Neural cell (in vitro differentiated cells): ENCODE measurements at regions not wholly inside any gene's neighbourhood (a gene's known extent, or its start where the extent isn't known, plus 50 kb on each side); places are given as distances from the start of the nearest gene placed in this dataset.

Experiments
- H2AFZ ChIP-seq: fragments of 200-600, 300-800 bp; sonication (generic), shearing (Covaris generic); 2 replicates; pipeline ENCODE4 v1.6.0; 2014; ENCODE audit warnings: low read depth, mild to moderate bottlenecking, antibody characterized with exemption, low read length, moderate library complexity
- H3F3A ChIP-seq: fragments of 200-600 bp; shearing (Covaris generic); 2 replicates; pipeline ENCODE4 v1.6.1; 2016; ENCODE audit warnings: mild to moderate bottlenecking, moderate library complexity, mixed read lengths, antibody characterized with exemption, low read length; ENCODE audit not compliant: insufficient read depth, poor library complexity, severe bottlenecking
- H3K27ac ChIP-seq: fragments of 200-600, 300-800 bp; sonication (generic), shearing (Covaris generic); 2 replicates; pipeline ENCODE4 v1.5.1; 2014; ENCODE audit warnings: mild to moderate bottlenecking, low read length, moderate library complexity
- H3K27me3 ChIP-seq: fragments of 300-800, 200-600 bp; sonication (generic), shearing (Covaris generic); 2 replicates; pipeline ENCODE4 v1.6.0; 2014; ENCODE audit warnings: mild to moderate bottlenecking, low read depth, low read length, moderate library complexity; ENCODE audit not compliant: insufficient read depth
- H3K36me3 ChIP-seq: fragments of 300-800, 200-600 bp; sonication (generic), shearing (Covaris generic); 2 replicates; pipeline ENCODE4 v1.5.1; 2014; ENCODE audit warnings: mild to moderate bottlenecking, antibody characterized with exemption, low read length, moderate library complexity; ENCODE audit not compliant: insufficient read depth
- H3K4me2 ChIP-seq: fragments of 300-800, 200-600 bp; sonication (generic), shearing (Covaris generic); 2 replicates; pipeline ENCODE4 v1.6.0; 2014; ENCODE audit warnings: mild to moderate bottlenecking, low read length
- H3K4me3 ChIP-seq: fragments of 300-800, 200-600 bp; sonication (generic), shearing (Covaris generic); 2 replicates; pipeline ENCODE4 v1.5.1; 2014; ENCODE audit warnings: mild to moderate bottlenecking, low read length, moderate library complexity
- H3K79me2 ChIP-seq: fragments of 200-600 bp; shearing (Covaris generic); replicated peaks from 2 replicates; pipeline ENCODE4 v1.6.0; 2014; ENCODE audit warnings: mild to moderate bottlenecking, low read length, moderate library complexity; ENCODE audit not compliant: insufficient read depth
- H3K9ac ChIP-seq: fragments of 300-800, 200-600 bp; sonication (generic), shearing (Covaris generic); 2 replicates; pipeline ENCODE4 v1.6.1; 2016; ENCODE audit warnings: mild to moderate bottlenecking, low read length, mixed read lengths
- H3K9me2 ChIP-seq: fragments of 200-600 bp; shearing (Covaris generic); 2 replicates; pipeline ENCODE4 v1.6.1; 2016; ENCODE audit warnings: mild to moderate bottlenecking, low read length, mixed read lengths; ENCODE audit not compliant: insufficient read depth
- H3K9me3 ChIP-seq: fragments of 200-600, 300-800 bp; sonication (generic), shearing (Covaris generic); 2 replicates; pipeline ENCODE4 v1.6.1; 2016; ENCODE audit warnings: mild to moderate bottlenecking, mixed run types, low read length, moderate library complexity, mixed read lengths
- H4K20me1 ChIP-seq: fragments of 200-600 bp; shearing (Covaris generic); 2 replicates; pipeline ENCODE4 v1.6.1; 2016; ENCODE audit warnings: mild to moderate bottlenecking, mixed run types; ENCODE audit not compliant: insufficient read depth
- CTCF ChIP-seq: fragments of 450-650 bp; IDR thresholded peaks from 2 replicates; pipeline ENCODE4 v1.5.1; 2014; ENCODE audit warnings: antibody characterized with exemption, mild to moderate bottlenecking, moderate library complexity; ENCODE audit not compliant: poor library complexity, severe bottlenecking
- EP300 ChIP-seq: fragments of 450-650 bp; conservative IDR thresholded peaks from 2 replicates; pipeline ENCODE4 v1.6.1; 2014; ENCODE audit warnings: antibody characterized with exemption, mild to moderate bottlenecking, moderate library complexity; ENCODE audit not compliant: poor library complexity, severe bottlenecking
- EZH2 ChIP-seq: fragments of 200-600, 300-800 bp; shearing (Covaris generic), sonication (generic); IDR thresholded peaks from 2 replicates; pipeline ENCODE4 v1.6.1; 2014; ENCODE audit warnings: antibody characterized with exemption, low read length, borderline replicate concordance, mild to moderate bottlenecking; ENCODE audit not compliant: insufficient read depth, poor library complexity, severe bottlenecking
- MXI1 ChIP-seq: fragments of 450-650 bp; conservative IDR thresholded peaks from 2 replicates; pipeline ENCODE4 v1.6.1; 2014; ENCODE audit warnings: antibody characterized with exemption, mild to moderate bottlenecking; ENCODE audit not compliant: poor library complexity, severe bottlenecking
- POLR2AphosphoS5 ChIP-seq: IDR thresholded peaks from 2 replicates; pipeline ENCODE4 v1.6.1; 2012
- RAD21 ChIP-seq: fragments of 450-650 bp; conservative IDR thresholded peaks from 2 replicates; pipeline ENCODE4 v1.6.1; 2014; ENCODE audit warnings: antibody characterized with exemption, mild to moderate bottlenecking, moderate library complexity
- REST ChIP-seq: IDR thresholded peaks from 2 replicates; pipeline ENCODE4 v1.6.1; 2012; ENCODE audit warnings: borderline replicate concordance
- SMC3 ChIP-seq: fragments of 450-650 bp; conservative IDR thresholded peaks from 2 replicates; pipeline ENCODE4 v1.6.1; 2014; ENCODE audit warnings: antibody characterized with exemption, mild to moderate bottlenecking, moderate library complexity; ENCODE audit not compliant: poor library complexity
- TAF1 ChIP-seq: IDR thresholded peaks from 2 replicates; pipeline ENCODE4 v1.6.1; 2012; ENCODE audit warnings: low read depth

GRCh38 chr1:194372266-194372665 lies 1185.9 kb upstream of the B3GALT2 start:
- Histone ChIP-seq H3K79me2 (no peaks in the 10 kb centered on the region), H3K9me3 (no peaks in the 10 kb centered on the region), H3K27ac (no peak overlapping the region), H3K9ac (no peak overlapping the region), H3F3A (no peaks in the 10 kb centered on the region), H2AFZ (no peak overlapping the region), H3K27me3 (no peaks in the 10 kb centered on the region), H3K9me2 (no peaks in the 10 kb centered on the region), H3K36me3 (no peaks in the 10 kb centered on the region), H3K4me2 (no peak overlapping the region), H4K20me1 (no peaks in the 10 kb centered on the region), H3K4me3 (no peak overlapping the region)
- TF ChIP-seq EP300 (no peak), TAF1 (no peak), REST (no peak), POLR2AphosphoS5 (no peak), SMC3 (no peak), MXI1 (no peak), CTCF (no peak), EZH2 (no peak), RAD21 (no peak)

GRCh38 chr1:194369622-194370021 lies 1183.2 kb upstream of the B3GALT2 start:
- H3K9ac ChIP-seq, result no peak overlapping the region
- TF ChIP-seq EZH2 (no peak), EP300 (no peak), SMC3 (no peak), POLR2AphosphoS5 (no peak), MXI1 (no peak), CTCF (no peak), REST (no peak), TAF1 (no peak), RAD21 (no peak)
- no peak overlapping the region for H3K4me2 ChIP-seq
- H3K27ac ChIP-seq, result no peak overlapping the region
- H3K9me2 ChIP-seq, result no peaks in the 10 kb centered on the region
- H4K20me1 ChIP-seq, result no peaks in the 10 kb centered on the region
- H3K27me3 ChIP-seq, result no peaks in the 10 kb centered on the region
- H2AFZ ChIP-seq, result no peak overlapping the region
- no peaks in the 10 kb centered on the region for H3K9me3 ChIP-seq
- H3K36me3 ChIP-seq, result no peaks in the 10 kb centered on the region
- no peaks in the 10 kb centered on the region for H3K79me2 ChIP-seq
- no peaks in the 10 kb centered on the region for H3F3A ChIP-seq
- no peak overlapping the region for H3K4me3 ChIP-seq
